ENCODE measurements at regions not wholly inside any gene's neighbourhood (a gene's known extent, or its start where the extent isn't known, plus 50 kb on each side); places are given as distances from the start of the nearest gene placed in this dataset.

DNA sequence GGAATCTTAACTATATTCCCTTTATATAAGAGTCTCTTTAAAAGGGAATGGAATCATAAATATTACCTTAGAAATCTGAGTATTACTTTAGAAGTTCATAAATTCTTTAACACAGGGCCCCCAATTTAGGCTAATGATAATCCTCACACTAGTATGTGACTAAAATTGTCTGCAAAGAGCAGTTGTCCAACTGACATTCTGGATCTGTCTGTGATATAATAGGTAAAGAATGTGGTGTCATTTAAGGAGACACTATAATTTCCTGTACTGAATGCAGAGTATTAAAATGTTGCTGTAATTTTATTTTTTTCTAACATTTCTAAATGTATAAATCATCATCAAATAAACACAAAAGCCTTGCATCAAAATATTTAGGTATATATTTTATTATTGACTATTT is 128.5 kb upstream of the DST start:
- no peak for TF ChIP-seq SUZ12 (IDR thresholded peaks at IDR 0.05; ENCODE audit: extremely low read depth, insufficient read depth, insufficient read length)
- no peak for TF ChIP-seq ZNF274 (IDR thresholded peaks at IDR 0.05; ENCODE audit: low read depth, low read length)

All from NT2/D1 (cell line).